Mesodermal cell (in vitro differentiated cells): ENCODE measurements at regions not wholly inside any gene's neighbourhood (a gene's known extent, or its start where the extent isn't known, plus 50 kb on each side); places are given as distances from the start of the nearest gene placed in this dataset.

Source experiments
- H3K27ac ChIP-seq: 2 replicates; pipeline ENCODE4 v1.7.0; 2013; ENCODE audit warnings: mild to moderate bottlenecking, low read depth, low read length, moderate library complexity; ENCODE audit not compliant: severe bottlenecking
- H3K36me3 ChIP-seq: 2 replicates; pipeline ENCODE4 v1.7.1; 2013; ENCODE audit warnings: mild to moderate bottlenecking, low read length, moderate library complexity; ENCODE audit not compliant: control insufficient read depth, insufficient read depth
- H3K4me1 ChIP-seq: one replicate; pipeline ENCODE4 v1.7.1; 2013; ENCODE audit warnings: mild to moderate bottlenecking, low read length; ENCODE audit not compliant: insufficient read depth, control insufficient read depth, poor library complexity, severe bottlenecking
- H3K4me3 ChIP-seq: 2 replicates; pipeline ENCODE4 v1.7.0; 2013; ENCODE audit warnings: low read length, control low read depth, mild to moderate bottlenecking; ENCODE audit not compliant: insufficient read depth, poor library complexity, severe bottlenecking; ENCODE audit errors: extremely low read depth
- H3K9me3 ChIP-seq: 2 replicates; pipeline ENCODE4 v1.7.1; 2013; ENCODE audit warnings: mild to moderate bottlenecking, low read length, moderate library complexity; ENCODE audit not compliant: control insufficient read depth
- WGBS, 2 experiments: methylation state at CpG; one replicate each; pipeline ENCODE4 v1.1.5; 2013; ENCODE audit warnings: missing lambda C conversion rate in 2 of 2; ENCODE audit not compliant: insufficient coverage in 2 of 2; 5-methylcytosine and 5-hydroxymethylcytosine counted together

DNA sequence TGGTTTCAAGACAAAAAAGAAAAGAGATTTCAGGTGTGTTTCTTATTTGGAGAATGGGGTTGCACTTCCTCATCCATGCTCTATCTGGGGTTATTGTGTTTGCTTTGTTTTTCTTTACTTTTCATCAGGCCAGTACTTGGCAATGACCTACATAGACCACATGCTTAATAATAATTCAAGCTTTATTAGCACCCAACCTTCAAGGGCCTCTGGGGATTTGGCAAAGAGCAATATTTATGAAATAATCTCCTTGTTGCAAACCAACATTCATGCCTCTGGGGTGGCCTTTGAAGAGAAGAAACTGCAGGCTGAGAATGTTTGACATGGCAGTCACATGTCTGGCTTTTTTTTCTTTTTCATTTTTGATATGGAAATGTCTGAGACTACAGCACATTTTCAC lies 68.2 kb upstream of the SNRK start:
- no peak overlapping the region for H3K4me3 ChIP-seq
- no peaks in the 10 kb centered on the region for H3K4me1 ChIP-seq
- H3K36me3 ChIP-seq = no peaks in the 10 kb centered on the region
- H3K9me3 ChIP-seq = no peaks in the 10 kb centered on the region
- no peak overlapping the region for H3K27ac ChIP-seq

DNA sequence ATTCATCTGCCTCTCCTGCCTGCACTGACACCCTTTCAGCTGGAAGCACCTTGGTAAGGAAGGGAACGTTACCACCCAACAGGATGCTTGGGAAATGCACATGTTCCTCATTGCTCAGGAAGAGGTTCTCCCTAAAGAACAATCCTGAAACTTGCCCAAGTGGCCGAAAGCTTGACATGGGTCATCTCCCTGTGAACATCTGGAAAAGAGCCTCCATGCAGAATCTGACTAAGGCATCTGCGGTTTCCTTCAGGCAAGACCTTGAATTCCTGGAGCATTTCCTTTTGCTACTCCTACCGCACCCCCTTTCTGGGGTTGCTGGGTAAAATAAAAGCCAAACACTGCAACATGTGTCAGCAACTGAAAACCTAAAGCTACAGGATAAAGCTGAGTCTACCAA lies 68.7 kb upstream of the SNRK start:
- Histone ChIP-seq H3K27ac (no peak overlapping the region), H3K4me1 (no peaks in the 10 kb centered on the region), H3K36me3 (no peaks in the 10 kb centered on the region), H3K9me3 (no peaks in the 10 kb centered on the region), H3K4me3 (no peak overlapping the region)
- WGBS, 2 experiments = 72 to 94% methylated on average over 3 of the region's 4 CpGs

DNA sequence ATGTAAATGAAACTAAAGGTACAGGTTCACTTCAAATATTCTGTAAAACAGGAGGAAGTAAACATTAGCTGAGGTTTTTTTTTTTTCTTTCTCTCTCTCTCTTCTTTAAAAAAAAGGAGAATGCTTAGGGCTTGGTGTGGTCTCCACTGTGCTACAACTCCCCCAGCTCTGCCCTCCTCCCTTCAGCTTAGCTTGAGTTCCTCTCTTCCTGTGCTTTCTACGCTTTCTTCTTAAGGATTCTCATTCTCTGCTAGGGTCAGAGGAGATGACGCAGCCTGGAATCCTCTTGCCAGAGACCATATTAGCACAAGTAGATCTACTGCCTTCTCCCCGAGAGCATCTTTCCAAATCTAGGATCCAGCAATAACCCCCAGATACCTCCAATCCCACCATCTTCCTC lies 69.1 kb upstream of the SNRK start:
- 89 to 93% methylated on average over 3 of the region's 3 CpGs for WGBS, 2 experiments
- H3K4me1 ChIP-seq = no peaks in the 10 kb centered on the region
- no peaks in the 10 kb centered on the region for H3K9me3 ChIP-seq
- no peaks in the 10 kb centered on the region for H3K36me3 ChIP-seq
- no peak overlapping the region for H3K4me3 ChIP-seq
- H3K27ac ChIP-seq = no peak overlapping the region

DNA sequence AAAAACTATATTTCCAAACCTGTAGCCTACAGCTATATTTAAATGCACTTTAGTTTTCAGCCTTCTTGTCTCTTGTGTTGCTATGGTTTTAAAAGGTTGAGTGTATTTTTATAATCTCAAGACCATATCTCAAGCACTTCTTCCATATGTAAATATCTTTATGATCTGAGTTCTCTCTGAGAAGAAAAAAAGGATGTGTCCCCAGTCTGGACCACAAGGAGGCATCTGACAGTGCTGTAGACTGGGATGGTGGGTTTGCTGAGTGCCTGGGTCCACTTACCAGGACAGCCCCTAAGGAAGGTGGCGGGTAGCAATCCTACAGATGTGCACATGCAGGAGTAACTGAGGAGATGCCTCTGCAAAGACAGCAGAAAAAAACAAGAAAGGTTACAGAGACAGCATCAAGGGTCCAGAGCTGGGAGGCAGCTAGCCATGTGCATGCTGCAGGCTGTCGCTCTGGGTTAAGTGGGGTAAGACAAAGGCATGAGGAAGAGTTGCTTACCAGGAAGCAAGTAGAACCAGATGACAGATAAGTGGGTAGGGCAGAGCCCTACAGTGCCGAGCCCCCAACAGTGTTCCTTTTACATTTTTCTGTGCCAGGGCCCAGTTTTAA lies 70.6 kb upstream of the SNRK start:
- 92% methylated on average over 3 of the region's 3 CpGs for WGBS, 2 experiments
- H3K27ac ChIP-seq = no peak overlapping the region
- H3K4me1 ChIP-seq = no peaks in the 10 kb centered on the region
- no peaks in the 10 kb centered on the region for H3K36me3 ChIP-seq
- H3K4me3 ChIP-seq = no peak overlapping the region
- H3K9me3 ChIP-seq = no peaks in the 10 kb centered on the region

GRCh38 chr3:43215138-43215537 lies 71.2 kb upstream of the SNRK start:
- Histone ChIP-seq H3K36me3 (no peaks in the 10 kb centered on the region), H3K9me3 (no peaks in the 10 kb centered on the region), H3K4me1 (no peaks in the 10 kb centered on the region), H3K4me3 (no peak overlapping the region), H3K27ac (no peak overlapping the region)
- WGBS, 2 experiments = 92 to 100% methylated on average over 1 to 2 of the region's 3 CpGs

GRCh38 chr3:43214616-43215015 lies 71.7 kb upstream of the SNRK start:
- 81 to 92% methylated on average over 2 to 3 of the region's 4 CpGs for WGBS, 2 experiments
- Histone ChIP-seq H3K9me3 (no peaks in the 10 kb centered on the region), H3K4me1 (no peaks in the 10 kb centered on the region), H3K36me3 (no peaks in the 10 kb centered on the region), H3K4me3 (no peak overlapping the region), H3K27ac (no peak overlapping the region)

- no peaks in the 10 kb centered on the region for H3K9me3 ChIP-seq
- H3K4me3 ChIP-seq = no peak overlapping the region
- H3K27ac ChIP-seq = no peak overlapping the region
- WGBS, 2 experiments = no CpG with 5 or more reads among the region's 1 CpG
- no peaks in the 10 kb centered on the region for H3K36me3 ChIP-seq
- no peaks in the 10 kb centered on the region for H3K4me1 ChIP-seq
Measured at GRCh38 chr3:43213631-43214030, 72.7 kb upstream of the SNRK start.

DNA sequence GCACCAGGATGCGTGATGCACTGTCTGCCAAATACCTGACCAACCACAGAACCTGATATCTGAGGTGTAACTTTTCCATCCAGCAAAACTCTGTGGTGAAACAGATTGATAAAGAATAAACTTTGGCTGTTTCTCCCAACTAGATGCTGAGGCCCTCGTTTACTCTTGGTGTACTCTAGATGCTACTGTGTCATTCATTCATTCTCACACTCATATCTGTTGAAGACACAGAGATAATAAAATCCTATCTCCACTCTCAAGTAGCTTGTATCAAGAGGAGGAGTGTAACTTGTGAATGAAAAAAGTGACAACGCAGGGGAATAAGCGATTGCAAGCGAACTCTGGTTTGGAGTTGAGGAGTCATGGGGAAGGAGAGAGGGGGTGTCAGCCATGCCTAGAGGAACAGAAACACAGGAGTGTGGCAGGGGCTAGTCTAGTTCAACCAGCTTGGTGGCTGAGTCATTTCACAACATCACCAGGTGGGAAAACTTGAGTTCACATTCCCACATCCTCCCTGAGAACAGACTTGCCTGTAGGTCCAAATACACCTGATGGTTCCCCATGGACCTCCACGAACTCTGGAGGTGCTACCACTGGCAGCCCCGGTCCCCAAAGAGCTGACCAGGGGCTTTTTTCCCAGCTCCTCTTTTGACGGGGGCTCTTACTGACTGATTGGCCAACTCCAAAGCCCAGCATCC lies 73.3 kb upstream of the SNRK start:
- H3K4me1 ChIP-seq = no peaks in the 10 kb centered on the region
- H3K27ac ChIP-seq = no peak overlapping the region
- no peaks in the 10 kb centered on the region for H3K9me3 ChIP-seq
- H3K36me3 ChIP-seq = no peaks in the 10 kb centered on the region
- 73 to 84% methylated on average over 5 to 6 of the region's 8 CpGs for WGBS, 2 experiments
- H3K4me3 ChIP-seq = no peak overlapping the region

DNA sequence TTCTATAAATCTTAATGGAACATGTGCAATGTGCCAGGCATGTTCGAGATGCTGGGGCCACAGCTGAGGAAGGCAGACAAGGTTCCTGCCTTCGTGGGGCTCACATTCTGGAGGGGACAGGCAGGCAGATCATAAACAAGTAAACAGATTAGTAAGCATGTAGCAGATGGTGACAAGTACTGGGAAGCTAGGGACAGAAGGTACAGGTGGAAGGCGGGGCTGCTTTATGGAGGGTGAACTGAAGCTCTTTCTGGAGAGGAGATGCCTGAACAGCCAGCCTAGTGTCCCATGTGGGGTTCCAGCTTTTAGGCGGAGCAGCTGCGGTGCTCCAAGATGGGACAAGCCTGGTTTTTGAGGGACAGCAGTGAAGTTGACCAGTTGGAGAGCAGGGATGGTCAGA lies 74.7 kb upstream of the SNRK start:
- Histone ChIP-seq H3K4me3 (no peak overlapping the region), H3K36me3 (no peaks in the 10 kb centered on the region), H3K27ac (no peak overlapping the region), H3K4me1 (no peaks in the 10 kb centered on the region), H3K9me3 (no peaks in the 10 kb centered on the region)
- WGBS, 2 experiments = 86 to 89% methylated on average over 5 of the region's 5 CpGs

- no peaks in the 10 kb centered on the region for H3K36me3 ChIP-seq
- 93 to 100% methylated on average over 4 to 6 of the region's 8 CpGs for WGBS, 2 experiments
- no peaks in the 10 kb centered on the region for H3K9me3 ChIP-seq
- no peak overlapping the region for H3K27ac ChIP-seq
- H3K4me1 ChIP-seq = no peaks in the 10 kb centered on the region
- no peak overlapping the region for H3K4me3 ChIP-seq
Measured at GRCh38 chr3:43210049-43211027, 76.0 kb upstream of the SNRK start.
